CD4-positive, alpha-beta T cell treated with Interferon alpha-2 for 1 hour (primary cell): ENCODE measurements at regions not wholly inside any gene's neighbourhood (a gene's known extent, or its start where the extent isn't known, plus 50 kb on each side); places are given as distances from the start of the nearest gene placed in this dataset.

ENCODE experiments used
- DNase-seq, 2 donors: peaks; one replicate each; pipeline ENCODE4 v3.0.0-alpha.2; 2020 to 2022

DNA sequence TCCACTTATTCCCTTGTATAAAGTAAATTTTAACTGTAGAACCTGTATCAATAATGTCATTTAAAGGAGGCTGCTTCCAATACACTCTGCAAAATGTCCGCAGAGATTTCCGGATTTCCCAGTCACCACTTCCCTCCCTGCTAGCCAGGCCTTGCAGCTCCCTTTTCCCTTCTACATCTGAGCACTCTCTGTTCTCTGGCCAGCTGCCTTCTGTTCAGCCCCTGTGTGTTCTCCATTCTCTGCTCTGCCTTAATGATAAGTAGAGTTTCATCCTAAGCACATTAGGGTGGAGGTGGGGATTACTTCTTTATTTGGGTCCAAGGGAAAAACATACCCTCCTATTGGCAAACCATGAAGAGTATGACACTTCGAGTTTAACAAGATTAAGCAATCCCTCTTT, 719.6 kb upstream of the WWC1 start:
- no peak for DNase-seq

DNA sequence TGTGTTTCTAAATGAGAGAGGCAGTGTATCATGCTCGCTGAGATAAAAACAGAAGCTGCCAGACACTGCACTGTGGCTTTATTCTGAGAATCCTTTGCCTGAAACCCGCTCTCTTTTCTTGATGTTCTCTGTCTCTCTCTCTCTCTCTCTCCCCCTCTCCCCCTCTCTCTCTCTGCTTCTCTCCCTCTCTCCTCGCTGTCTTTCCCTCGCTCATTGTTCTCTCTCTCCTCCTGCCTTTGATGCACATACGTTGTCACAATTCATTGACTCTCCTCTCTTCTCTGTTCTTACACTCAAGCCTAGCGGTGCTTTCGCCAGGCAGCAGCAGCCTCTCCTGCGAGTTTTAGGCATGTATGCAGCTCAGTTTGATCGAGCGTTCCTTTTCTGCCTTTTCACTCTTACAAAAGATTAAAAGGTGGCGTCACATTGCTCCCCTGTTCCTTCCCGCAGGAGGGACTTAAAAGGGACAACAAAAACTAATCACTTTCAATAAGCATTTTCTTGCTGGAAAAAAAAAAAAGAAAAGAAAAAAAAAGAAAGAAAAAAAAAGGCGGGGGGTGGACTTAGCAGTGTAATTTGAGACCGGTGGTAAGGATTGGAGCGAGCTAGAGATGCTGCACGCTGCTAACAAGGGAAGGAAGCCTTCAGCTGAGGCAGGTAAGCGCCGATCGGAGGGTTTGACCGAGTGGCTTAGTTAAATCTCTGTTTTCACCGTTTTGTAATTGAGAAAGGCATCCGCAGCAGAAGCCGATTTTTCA, 717.9 kb upstream of the WWC1 start:
- DNase-seq = no peak

DNA sequence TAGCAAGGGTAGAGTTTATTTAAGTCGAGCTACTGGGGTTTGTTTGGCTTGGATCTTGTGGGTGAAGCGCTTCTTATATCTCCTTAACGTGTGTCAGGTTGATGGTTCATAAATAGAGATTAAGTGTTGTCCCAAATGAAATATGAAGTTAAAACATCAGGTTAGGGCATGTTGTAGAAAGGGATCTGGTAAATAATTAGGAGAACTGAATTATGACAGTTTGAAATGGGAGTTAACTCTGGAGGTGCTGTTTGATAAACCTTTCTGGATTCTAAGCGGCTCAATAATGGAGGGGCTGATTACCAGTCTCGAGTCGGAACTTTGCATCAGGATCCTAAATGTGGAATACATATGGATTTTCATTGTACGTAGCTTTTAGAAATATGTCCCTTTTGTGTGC, 717.0 kb upstream of the WWC1 start:
- DNase-seq = no peak

DNA sequence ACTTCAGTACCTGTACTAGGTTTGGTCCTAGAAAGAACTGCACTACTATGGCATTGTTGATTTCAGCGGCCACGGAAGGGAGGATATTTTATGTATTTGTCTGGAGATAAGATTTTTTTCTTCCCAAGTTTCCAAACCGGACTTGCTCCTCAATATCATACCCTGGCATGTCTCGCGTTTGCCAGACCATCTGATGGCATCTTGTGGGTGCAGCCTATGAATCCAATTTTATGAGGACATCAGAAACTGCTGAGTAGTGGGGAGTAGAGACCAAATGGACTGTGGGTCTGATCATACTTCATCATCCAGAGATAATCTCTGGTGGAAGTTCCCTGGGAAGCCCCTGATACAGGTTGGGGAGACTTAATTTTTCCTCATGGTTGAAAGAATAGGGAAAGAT, 716.1 kb upstream of the WWC1 start:
- DNase-seq = no peak

DNA sequence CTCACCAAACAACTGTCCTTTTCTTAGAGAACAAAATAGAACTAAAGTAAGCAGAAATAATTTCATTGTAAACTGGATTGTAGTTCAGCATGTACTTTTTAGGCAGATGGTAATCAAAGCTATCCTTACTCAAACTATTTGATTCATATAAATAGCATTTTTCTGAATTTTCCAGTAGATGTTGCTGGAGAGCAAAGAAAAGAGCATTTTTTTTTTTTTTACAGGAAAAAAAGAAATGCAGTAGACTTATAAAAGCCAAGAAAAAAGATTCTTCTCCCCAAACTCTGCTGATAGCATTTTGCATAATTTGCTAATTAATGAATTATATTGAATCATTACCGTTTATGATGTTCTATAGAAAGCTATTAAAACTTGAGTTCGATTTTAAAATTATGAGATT, 715.3 kb upstream of the WWC1 start:
- DNase-seq = no peak

DNA sequence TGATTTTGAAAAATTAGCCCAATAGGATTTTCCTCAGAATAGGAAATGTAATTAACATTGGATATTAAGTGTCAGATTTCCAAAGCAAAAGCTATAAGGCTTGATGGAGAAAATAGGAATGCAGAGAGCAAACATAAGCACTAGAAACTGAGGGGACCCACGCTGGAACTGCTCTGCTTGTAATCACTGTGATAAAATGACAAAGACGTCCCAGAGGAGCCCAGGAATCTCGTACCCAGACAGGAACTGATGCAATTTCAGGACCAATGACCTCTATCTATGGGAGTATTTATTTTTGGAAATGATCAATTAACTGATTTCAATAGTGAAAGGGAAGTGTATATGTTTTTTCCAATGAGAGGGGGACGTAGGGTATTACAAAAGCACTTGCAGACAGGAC, 714.5 kb upstream of the WWC1 start:
- DNase-seq = no peak

DNA sequence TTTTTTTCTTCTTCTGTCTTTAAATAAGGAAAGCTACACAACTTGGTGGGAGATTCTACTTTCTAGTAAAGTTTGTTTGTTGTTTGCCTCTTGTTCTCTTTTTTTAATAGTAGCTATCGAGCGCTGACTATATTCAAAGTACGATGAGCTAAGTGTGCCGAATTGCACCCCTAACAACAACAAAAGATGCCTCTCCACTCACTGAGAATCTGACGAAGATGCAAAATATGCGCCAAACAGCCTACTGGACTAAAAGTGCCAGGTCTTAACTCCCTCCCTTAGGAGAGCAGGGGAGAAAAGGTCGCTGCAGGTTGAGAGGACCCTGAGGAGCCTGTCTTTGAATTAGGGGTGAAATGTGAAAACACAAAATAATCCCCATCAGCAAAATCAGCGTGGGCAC, 713.8 kb upstream of the WWC1 start:
- DNase-seq = no peak

DNA sequence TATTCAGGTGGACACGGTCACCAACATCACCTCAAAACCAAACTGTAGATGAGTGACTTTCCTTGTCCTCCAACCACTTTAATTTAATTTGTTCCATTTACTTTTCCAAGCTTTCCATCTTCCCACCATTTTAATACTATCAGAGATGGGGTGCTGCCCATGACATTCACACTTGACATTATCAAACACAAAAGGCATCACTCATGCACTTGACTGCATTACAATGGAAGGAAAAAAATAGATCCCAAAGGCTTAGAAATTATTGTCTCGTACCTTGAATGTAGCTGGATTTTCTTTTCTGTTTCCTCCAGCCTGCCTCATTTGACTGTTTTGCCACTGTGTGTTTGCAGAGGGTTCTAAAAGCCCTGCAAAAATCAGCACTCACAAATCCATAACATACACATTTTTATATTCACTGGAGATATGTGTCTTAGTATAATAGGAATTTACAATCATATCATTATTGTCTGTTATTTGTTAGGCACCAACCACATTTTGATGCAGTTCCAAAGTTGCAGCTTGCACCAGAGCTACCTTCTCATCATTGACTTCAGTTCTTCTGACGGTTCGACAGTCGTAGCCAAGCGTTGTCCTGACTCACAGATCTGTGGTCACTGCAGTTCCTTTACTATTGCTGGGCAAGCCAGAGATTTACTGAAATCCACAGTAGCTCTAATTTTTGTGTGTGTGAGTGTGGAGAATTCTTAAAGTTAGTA, 712.3 kb upstream of the WWC1 start:
- DNase-seq = no peak

DNA sequence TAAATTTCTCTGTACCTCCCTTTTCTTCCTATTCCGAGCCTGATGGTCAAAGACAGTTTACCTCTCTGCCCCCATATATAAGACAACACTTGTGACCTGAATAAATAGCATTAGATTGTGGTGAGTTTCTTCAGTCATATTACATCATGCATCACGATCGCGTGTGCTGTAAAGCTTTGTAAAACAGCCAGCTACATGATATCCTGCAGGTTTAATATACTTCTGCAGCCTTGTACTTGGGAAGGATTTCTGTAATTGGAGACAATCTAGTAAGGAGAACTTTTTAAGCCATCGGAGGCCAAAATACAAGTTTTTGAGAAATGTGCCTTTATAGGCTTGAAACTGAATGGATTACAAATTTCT, 711.8 kb upstream of the WWC1 start:
- DNase-seq = no peak

DNA sequence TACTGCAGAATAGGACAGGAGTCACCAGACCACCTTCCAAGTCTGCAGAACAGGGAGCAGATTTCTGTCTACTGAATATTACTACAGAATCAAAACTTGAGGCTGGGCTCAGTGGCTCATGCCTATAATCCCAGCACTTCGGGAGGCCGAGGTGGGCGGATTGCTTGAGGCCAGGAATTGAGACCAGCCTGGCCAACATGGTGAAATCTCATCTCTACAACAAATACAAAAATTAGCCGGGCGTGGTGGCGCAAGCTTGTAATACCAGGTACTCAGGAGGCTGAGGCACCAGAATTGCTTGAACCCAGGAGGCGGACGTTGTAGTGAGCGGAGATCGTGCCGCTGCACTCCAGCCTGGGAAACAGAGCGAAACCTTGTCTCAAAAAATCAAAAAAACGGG, 710.8 kb upstream of the WWC1 start:
- no peak for DNase-seq

DNA sequence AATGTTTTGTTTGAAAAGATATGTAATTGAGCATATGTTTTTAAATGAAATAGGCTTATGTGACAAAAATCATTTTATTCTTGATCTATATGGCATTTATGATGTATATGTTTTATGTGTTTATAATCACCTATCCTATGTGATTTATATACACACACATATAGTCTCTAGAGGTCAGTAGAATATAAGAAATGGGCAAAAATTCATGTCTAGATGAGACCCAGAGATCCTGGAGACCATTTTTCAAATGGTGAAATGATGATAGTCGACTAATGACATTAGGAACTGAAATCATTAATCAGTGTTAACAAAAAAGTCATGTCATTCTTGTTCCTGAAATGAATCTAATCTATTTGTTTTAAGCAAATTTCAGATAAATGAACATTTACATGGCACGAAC, 709.2 kb upstream of the WWC1 start:
- no peak for DNase-seq

DNA sequence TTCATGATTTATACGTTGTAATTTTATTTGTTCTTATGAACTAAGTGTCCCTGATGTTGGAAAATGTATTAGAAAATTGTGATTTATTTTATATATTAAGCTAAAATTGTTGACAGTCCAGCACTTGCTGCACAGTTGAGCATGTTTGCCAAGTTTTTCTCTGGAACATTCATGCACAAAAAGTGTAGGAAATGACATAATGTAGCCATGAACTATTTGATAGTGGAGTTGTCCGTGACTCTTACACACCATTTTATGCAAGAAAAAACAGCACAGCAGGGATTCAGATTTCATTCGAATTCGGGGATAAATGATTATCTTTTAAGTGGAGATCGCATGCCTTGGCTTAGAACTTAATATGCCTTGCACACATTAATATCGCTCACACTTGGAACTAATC, 708.6 kb upstream of the WWC1 start:
- DNase-seq = no peak

DNA sequence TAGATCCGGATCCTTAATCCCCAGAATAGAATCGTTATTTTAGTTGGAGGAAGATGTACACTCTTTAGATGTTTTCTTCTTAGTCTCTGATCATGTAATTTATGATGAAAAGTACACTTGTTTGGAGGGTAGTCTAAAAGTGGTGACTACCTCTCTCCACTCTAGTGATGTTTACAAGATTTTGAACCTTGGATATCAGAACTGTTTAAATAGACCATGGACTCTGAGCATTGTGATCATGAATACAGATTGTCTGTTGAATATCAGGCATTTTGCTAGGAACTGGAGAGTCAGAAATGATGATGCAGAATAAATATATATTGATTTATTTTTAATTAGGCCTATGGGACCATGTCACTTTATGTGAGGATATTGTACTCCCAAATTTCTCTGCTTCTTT, 706.3 kb upstream of the WWC1 start:
- DNase-seq = no peak

DNA sequence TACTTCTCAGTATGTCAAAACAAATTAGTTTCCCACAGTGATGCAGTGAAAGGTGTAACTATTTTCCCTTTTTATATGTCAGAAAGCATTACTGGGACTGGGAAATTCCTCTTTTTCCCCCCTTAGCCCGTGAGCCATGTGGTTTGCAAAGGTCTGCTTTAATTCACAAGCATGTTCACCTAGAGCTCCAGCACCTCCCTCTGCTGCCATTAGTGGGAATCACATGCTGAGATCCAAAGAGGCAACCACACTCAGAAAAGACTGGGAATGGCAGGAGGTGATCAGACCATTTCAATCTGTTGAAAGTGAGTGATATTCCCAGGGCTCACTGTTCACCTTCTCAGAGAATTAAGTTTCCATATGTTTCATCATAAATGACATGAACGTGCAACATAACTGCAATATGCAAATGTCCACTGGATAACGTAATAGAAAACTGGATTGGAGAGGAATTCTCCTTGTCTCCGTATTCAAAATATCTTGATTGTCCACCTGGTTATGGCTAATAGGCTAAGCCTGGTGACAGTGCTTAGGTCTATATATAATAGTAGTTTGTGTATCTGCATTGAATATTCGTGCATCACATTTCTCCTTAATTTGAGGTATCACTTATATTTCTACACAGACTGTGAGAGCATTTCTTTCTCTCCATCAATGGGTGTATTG, 703.5 kb upstream of the WWC1 start:
- no peak for DNase-seq

DNA sequence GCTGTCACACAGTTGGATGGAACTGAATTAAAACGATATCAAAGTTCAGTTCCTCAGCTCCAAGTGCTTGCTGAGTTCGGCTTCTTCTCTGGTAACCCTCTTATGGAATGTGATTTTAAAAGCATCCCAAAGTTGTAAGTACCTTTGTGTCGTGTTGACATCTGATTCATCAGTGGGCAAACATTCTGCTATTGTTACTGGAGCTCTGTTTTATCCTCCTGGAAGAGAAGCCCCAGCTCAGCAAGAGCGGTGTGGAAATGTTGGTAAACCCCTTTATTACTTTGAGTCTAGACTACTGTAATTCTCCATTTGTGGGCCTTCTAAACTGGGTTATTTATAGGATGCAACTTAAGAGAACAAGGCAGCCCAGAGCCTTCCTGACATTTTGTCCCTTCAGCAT, 699.3 kb upstream of the WWC1 start:
- DNase-seq = no peak

DNA sequence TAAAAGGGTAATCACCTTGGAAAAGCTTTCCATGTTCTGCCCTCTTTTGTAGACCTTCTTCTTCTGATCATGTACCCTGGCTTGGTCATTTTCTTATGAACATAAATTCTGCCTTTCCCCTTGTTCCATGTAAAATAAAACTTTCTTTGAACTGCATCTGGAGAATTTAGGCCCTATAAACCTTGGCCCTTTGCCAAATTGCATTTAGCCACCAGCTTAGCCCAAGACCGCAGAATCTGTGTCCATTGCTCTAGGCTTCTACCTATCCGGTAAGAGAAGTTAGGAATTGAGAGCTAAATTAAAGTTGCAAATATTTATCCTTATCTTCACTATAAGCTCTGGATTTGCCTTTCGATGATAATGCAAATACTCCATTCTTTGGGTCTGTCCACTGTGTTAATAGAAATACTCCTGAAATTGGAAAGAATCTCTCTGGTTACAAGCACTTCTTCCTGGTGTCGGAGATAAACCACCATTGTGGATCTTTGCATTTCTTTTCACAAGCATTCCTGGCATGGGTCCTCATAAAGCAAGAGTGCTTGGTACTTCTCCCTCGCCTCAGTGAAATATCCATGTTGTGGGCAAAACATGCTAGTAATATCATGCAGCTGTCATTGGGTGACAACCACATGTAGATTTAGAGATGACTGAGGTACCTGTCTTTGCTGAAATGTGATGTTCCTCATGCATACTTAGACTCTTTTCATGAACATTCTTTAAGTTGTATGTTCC, 698.0 kb upstream of the WWC1 start:
- no peak for DNase-seq

DNA sequence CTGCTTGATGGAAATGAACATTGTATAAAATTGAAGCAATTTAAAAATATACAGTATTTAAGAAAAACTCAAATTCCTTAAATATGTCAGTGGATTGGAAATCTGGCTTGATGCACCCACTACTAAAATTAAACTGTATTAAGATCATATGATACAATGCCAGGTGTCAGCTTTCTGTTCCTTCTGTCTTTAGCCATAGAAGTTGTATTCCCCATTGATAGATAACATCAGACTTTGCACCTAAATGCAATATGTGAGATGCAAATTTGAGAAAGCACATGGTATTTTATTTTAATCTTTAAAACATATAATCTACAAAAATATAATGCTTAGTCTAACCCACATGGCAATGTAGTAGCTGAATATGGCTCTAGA, 697.4 kb upstream of the WWC1 start:
- no peak for DNase-seq

DNA sequence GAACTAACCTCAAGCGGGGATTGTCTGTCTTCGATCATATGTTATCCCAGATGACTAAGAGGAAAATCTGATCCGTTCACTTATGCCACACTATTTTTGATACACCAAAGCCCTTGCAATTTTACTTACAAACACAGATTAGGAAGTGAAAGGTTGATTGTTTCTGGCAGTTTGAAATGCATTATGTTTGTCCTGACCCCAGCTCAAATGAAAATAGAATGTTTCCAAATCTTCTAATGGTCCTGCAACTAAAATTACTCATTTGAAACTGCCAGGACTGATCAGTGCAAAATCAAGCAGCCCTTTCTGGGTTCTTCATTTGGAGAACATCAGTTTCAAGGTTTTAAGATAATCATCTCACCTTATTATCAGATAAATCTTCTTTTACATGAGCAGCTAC, 696.7 kb upstream of the WWC1 start:
- DNase-seq = no peak

DNA sequence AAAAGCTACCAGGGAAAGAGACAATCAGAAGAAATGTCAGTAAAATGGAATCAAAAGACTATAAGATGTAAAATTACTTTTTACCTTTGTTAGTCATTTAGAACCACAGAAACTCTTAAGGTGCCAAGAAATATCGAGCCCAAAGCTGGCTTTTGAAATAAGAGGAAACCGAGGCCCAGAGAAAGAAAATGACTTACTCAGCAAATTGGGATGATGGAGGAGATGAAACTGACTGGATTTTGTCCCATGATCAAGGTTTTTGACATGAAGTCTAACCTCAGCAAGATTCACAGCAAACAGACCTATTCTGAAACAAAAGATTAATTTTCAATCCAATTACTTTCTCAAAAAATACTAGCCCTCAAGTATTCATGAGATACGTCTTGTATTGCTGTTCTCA, 696.2 kb upstream of the WWC1 start:
- no peak for DNase-seq

DNA sequence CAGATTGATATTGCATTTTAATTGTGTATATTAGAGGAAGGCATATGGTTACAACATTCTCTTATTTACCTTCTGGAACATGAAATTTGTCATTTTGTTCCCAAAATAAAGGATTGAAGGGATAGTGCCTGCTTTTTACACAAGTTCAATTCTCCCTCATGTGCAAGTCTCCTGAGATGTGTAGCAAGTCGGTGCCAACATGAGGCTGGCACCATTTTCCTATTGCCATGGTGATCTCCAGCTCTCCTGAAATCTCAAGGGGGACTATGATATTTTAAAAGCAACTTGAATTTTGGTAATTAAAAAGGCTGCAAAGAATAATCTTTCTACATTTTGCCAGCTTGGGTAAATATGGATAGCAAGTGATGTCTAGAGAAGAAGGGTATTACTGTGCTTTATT, 693.3 kb upstream of the WWC1 start:
- no peak for DNase-seq

DNA sequence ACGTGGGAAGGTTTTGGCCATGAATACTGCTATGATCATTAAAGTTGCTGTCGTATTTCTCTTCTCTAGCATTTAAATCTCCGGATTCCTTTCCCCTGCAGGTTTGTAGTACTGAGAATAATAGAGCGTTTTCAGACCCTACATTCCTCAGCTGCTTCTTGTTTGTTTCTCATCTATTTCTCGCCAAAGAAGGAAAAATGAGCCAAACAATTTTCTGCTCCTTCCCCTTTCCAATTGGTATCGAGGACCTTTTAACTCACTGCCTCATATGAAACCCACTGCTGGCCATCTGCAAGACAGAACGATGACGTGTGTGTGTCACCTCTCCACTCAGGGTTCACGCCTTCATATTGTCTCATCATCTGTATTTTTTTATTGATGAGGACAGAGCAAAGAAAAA, 689.4 kb upstream of the WWC1 start:
- no peak for DNase-seq

DNA sequence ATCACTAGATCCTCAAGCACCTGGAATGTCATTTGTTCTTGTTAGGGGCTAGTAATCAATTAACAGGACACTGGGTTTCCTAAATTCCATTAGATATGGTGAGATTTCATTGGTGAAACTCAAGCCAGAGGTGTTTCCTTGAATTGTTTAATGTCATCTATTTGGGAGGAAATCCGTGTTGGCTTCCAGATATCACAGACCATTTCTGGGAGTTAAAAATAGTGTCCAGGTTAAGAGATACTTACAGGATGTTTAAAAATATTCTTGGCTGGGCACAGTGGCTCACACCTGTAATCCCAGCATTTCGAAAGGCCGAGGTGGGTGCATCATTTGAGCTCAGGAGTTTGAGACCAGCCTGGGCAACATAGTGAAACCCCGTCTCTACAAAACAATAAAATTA, 688.3 kb upstream of the WWC1 start:
- DNase-seq = no peak

DNA sequence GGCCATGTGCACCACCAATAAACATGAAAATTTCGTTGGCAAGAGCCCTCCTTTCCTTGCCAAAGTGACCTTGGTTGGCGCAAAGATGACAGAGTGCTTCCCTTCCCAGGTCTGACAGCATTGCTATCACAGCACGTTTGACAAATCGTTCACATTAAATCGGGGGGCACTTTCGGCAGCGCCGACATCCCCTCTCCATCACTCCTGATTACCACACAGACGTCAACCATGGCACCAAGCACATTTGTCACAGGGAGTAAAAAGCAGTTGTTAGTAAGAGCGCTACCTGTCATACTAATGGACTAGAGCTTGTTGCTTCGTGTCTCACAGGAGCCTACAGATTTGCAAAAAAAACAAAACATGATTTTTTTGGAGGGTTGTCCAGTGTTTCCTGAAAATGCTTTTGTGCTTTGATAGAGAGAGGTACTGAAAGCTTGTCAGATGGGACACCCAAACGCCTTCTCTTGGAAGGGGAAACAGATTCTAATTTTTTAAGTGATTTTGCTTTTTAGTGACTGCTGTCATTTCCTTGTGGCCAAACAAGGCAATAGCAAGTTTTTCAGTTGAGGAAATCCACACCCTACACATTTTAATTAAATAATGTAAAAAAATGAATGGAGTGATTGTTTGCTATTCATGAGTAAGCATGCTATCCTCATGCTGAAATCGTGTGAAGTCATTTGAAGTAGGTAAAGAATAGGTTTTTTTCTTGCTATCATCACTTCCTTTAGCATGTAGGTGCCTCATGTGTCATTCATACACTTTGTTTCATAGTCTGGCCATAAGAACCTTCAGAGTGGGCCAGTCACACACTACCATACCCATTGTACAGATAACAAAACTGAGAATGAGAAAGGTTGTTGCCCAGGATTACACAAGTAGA, 682.8 kb upstream of the WWC1 start:
- no peak for DNase-seq
